GM13976 (cell line): ENCODE measurements at regions not wholly inside any gene's neighbourhood (a gene's known extent, or its start where the extent isn't known, plus 50 kb on each side); places are given as distances from the start of the nearest gene placed in this dataset.

Experiments used
- DNase-seq: peaks from one replicate; pipeline ENCODE4 v3.0.0; 2012; ENCODE audit warnings: low spot score
- CTCF ChIP-seq: IDR thresholded peaks from 2 replicates; pipeline ENCODE4 v1.5.1; 2012; ENCODE audit warnings: borderline replicate concordance, mild to moderate bottlenecking; ENCODE audit not compliant: insufficient read depth; ENCODE audit errors: extremely low read depth, missing control alignments, control extremely low read depth
- in situ Hi-C: fragments of 300-500 bp; cut with MboI; formaldehyde crosslinking; loops from one replicate; pipeline ENCODE4 v1.12.0; 2022; ENCODE audit warnings: low sequenced_read_pairs, mixed read lengths, inconsistent platforms; ENCODE audit not compliant: unreplicated experiment

GRCh38 chr3:186417791-186418190, 55.8 kb upstream of the DGKG start:
- in situ Hi-C loops, result no loop called here
- no peak for DNase-seq

GRCh38 chr3:186414735-186415419, 52.8 kb upstream of the DGKG start:
- no peak for DNase-seq
- no peak for TF ChIP-seq CTCF
- in situ Hi-C loops, result no loop called here

More at GRCh38 chr3:186417791-186418190, 55.8 kb upstream of the DGKG start:
- no peak for TF ChIP-seq CTCF

- in situ Hi-C loops, result no loop called here
- peak; percentile 50 for DNase-seq
- TF ChIP-seq CTCF, result no peak
Measured at GRCh38 chr3:186413615-186414415, 51.8 kb upstream of the DGKG start.

- no peak for TF ChIP-seq CTCF
- DNase-seq, result peak; percentile 42
- in situ Hi-C loops, result no loop called here
Measured at GRCh38 chr3:186411994-186412393, 50.0 kb upstream of the DGKG start.
